OCI-LY7 (cell line): ENCODE measurements at regions not wholly inside any gene's neighbourhood (a gene's known extent, or its start where the extent isn't known, plus 50 kb on each side); places are given as distances from the start of the nearest gene placed in this dataset.
A peak's percentile ranks its signal among the peaks of the same experiment; 100 is the strongest.

Experiments used
- BruUV-seq: library from RNA; stranded (reverse); fragments of 400-500 nt; replicated peaks from 2 replicates; lab custom pipeline; 2021; lab: Mats Ljungman, UMichigan
- CTCF ChIA-PET: fragments of 300-600 bp; sonication (Branson Sonifier 250); formaldehyde crosslinking; loops from one replicate; lab custom pipeline; 2022; ENCODE audit warnings: antibody characterized with exemption; ENCODE audit not compliant: unreplicated experiment; lab: Charles Lee
- POLR2A ChIA-PET: fragments of 300-600 bp; sonication (Branson Sonifier 250); formaldehyde crosslinking; loops from one replicate; lab custom pipeline; 2022; ENCODE audit warnings: antibody characterized with exemption; lab: Charles Lee
- DNase-seq: peaks from one replicate; pipeline ENCODE4 v3.0.0-alpha.2; 2015; ENCODE audit warnings: low spot score
- H2AFZ ChIP-seq: fragments of 200-600 bp; sonication (generic), shearing (Covaris generic); 2 replicates; pipeline ENCODE4 v1.6.1; 2014; ENCODE audit warnings: mild to moderate bottlenecking, antibody characterized with exemption, low read length, moderate library complexity
- H3K27ac ChIP-seq: fragments of 200-600 bp; sonication (generic); 2 replicates; pipeline ENCODE4 v1.5.1; 2014; ENCODE audit warnings: mixed run types, low read depth, mild to moderate bottlenecking, moderate library complexity, low read length, inconsistent platforms; ENCODE audit not compliant: poor library complexity, severe bottlenecking
- H3K36me3 ChIP-seq: fragments of 200-600 bp; sonication (generic); 2 replicates; pipeline ENCODE4 v1.6.1; 2014; ENCODE audit warnings: mild to moderate bottlenecking, antibody characterized with exemption, low read length, moderate library complexity, mixed read lengths; ENCODE audit not compliant: insufficient read depth
- H3K4me1 ChIP-seq: fragments of 200-600 bp; sonication (generic); 2 replicates; pipeline ENCODE4 v1.5.1; 2014; ENCODE audit warnings: mild to moderate bottlenecking, low read length; ENCODE audit not compliant: insufficient read depth, poor library complexity, severe bottlenecking
- H3K4me2 ChIP-seq: fragments of 200-600 bp; sonication (generic); 2 replicates; pipeline ENCODE4 v1.6.1; 2014; ENCODE audit warnings: mild to moderate bottlenecking, low read length
- H3K4me3 ChIP-seq: fragments of 200-600 bp; sonication (generic); 2 replicates; pipeline ENCODE4 v1.5.1; 2014; ENCODE audit warnings: mild to moderate bottlenecking, low read depth, low read length; ENCODE audit not compliant: poor library complexity, severe bottlenecking
- H3K79me2 ChIP-seq: fragments of 200-600 bp; sonication (generic); 2 replicates; pipeline ENCODE4 v1.6.1; 2016; ENCODE audit warnings: low read depth, mild to moderate bottlenecking, low read length, moderate library complexity, mixed read lengths; ENCODE audit not compliant: insufficient read depth
- H3K9me2 ChIP-seq: fragments of 200-600 bp; sonication (generic); 2 replicates; pipeline ENCODE4 v1.6.1; 2016; ENCODE audit warnings: mild to moderate bottlenecking, low read length, mixed read lengths; ENCODE audit not compliant: insufficient read depth
- H3K9me3 ChIP-seq: fragments of 200-600 bp; sonication (generic); 2 replicates; pipeline ENCODE4 v1.6.1; 2014; ENCODE audit warnings: mild to moderate bottlenecking, mixed run types, low read length, mixed read lengths
- H4K20me1 ChIP-seq: fragments of 200-600 bp; sonication (generic); 2 replicates; pipeline ENCODE4 v1.6.1; 2014; ENCODE audit warnings: mild to moderate bottlenecking, antibody characterized with exemption, low read length, moderate library complexity, mixed read lengths; ENCODE audit not compliant: insufficient read depth
- CTCF ChIP-seq: fragments of 200-600 bp; sonication (generic); conservative IDR thresholded peaks from 2 replicates; pipeline ENCODE4 v1.5.1; 2014; ENCODE audit warnings: mild to moderate bottlenecking, antibody characterized with exemption, low read length, moderate library complexity, mixed read lengths
- EZH2phosphoT487 ChIP-seq: fragments of 200-600 bp; sonication (generic); IDR thresholded peaks from 2 replicates; pipeline ENCODE4 v1.6.1; 2018; ENCODE audit warnings: low read depth, borderline replicate concordance, mild to moderate bottlenecking, mixed run types, antibody characterized with exemption, low read length, moderate library complexity, mixed read lengths
- intact Hi-C: fragments of 100-400 bp; cut with micrococcal nuclease; formaldehyde crosslinking; loops from one replicate; pipeline ENCODE4 v1.10.0; 2022; ENCODE audit not compliant: unreplicated experiment

DNA sequence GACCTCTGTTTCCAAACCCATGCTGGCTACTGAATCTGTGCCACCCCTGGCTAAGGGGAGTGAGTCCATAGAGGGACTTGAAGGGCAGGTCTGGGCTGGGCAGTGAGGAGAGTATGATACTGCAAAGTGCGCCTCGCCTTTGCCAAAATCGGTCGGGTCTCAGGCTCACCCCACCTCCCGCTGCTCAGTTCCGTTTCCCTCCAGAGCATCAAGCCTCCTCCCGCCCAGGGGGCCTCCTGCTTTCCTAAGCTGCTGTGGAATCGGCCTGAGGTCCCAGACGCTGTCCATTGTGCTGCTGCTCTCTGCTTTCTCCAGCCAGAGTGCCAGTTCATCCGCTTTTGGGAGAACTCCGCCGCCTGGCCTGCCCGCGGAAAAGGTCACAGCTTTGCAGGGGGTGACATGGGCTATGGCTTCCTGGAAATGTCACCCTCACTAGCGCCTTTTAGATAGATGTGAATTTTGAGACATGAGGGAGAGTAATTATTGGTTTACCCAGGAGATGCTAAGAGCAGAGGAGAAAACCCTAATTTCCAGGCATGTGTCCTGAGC is 1418.4 kb downstream of the UQCRFS1 start:
- Histone ChIP-seq H3K79me2 (peaks cover 75% of the 10 kb centered on the region), H3K9me2 (no peaks in the 10 kb centered on the region), H4K20me1 (peaks cover 12% of the 10 kb centered on the region), H3K36me3 (peaks cover 58% of the 10 kb centered on the region), H3K4me1 (peaks cover 12% of the 10 kb centered on the region), H3K9me3 (peaks cover 12% of the 10 kb centered on the region; the same call in 1 of the 2 replicates), H2AFZ (peak overlapping the region; percentile 89; the same call in 1 of the 2 replicates), H3K27ac (peak overlapping the region; percentile 82), H3K4me3 (peak overlapping the region; percentile 84), H3K4me2 (peak overlapping the region; percentile 78)
- CTCF ChIA-PET: no interaction called here
- POLR2A ChIA-PET: interaction anchor here (1.3 to 2.9 kb wide), 2 partner anchors 12 to 47 kb away, joined by 3 to 12 read pairs; no protein-coding TSS in a partner anchor
- peak; percentile 31 for DNase-seq
- BruUV-seq: TSS peak; percentile 4
- no peak for TF ChIP-seq EZH2phosphoT487
- no peak for TF ChIP-seq CTCF
- intact Hi-C loops: no loop called here

- TF ChIP-seq CTCF (no peak), EZH2phosphoT487 (no peak)
- no peaks in the 10 kb centered on the region for H3K9me2 ChIP-seq
- peaks cover 12% of the 10 kb centered on the region for H3K4me1 ChIP-seq
- intact Hi-C loops: no loop called here
- ChIA-PET CTCF (no interaction called here), POLR2A (interaction anchor here (1.0 to 2.9 kb wide), 4 partner anchors 9 to 69 kb away, joined by 3 to 12 read pairs (median 4); no protein-coding TSS in a partner anchor)
- peaks cover 73% of the 10 kb centered on the region for H3K79me2 ChIP-seq
- H2AFZ ChIP-seq: peak overlapping the region; percentile 89
- H3K9me3 ChIP-seq: peaks cover 12% of the 10 kb centered on the region; the same call in 1 of the 2 replicates
- H3K4me3 ChIP-seq: peak overlapping the region; percentile 84
- peak overlapping the region; percentile 82 for H3K27ac ChIP-seq
- peak overlapping the region; percentile 78 for H3K4me2 ChIP-seq
- H4K20me1 ChIP-seq: peaks cover 12% of the 10 kb centered on the region
- DNase-seq: peak; percentile 95
- H3K36me3 ChIP-seq: peaks cover 55% of the 10 kb centered on the region
- BruUV-seq: no TSS peak
Observed at GRCh38 chr19:27793644-27794493, 1419.1 kb downstream of the UQCRFS1 start.
